NCI-H146 (cell line): ENCODE measurements at regions not wholly inside any gene's neighbourhood (a gene's known extent, or its start where the extent isn't known, plus 50 kb on each side); places are given as distances from the start of the nearest gene placed in this dataset.
"Not testable (repeated sequence)": the region's sequence is repeated elsewhere in the genome, so short reads cannot be mapped to it uniquely, and the experiment has no call there.

Experiments used
- DNase-seq: peaks from one replicate; lab custom pipeline; 2025; lab: John Stamatoyannopoulos, UW

GRCh38 chr2:144125751-144126150, 394.2 kb downstream of the ZEB2 start:
- no peak for DNase-seq

- no peak for DNase-seq
Observed at GRCh38 chr2:144124882-144125281, 395.0 kb downstream of the ZEB2 start.

GRCh38 chr2:144120487-144120886, 399.4 kb downstream of the ZEB2 start:
- DNase-seq: no peak

GRCh38 chr2:144117086-144117485, 402.8 kb downstream of the ZEB2 start:
- no peak for DNase-seq

- no peak for DNase-seq
Observed at GRCh38 chr2:144115739-144116291, 404.1 kb downstream of the ZEB2 start.

GRCh38 chr2:144114760-144115159, 405.2 kb downstream of the ZEB2 start:
- no peak for DNase-seq

GRCh38 chr2:144111437-144111836, 408.5 kb downstream of the ZEB2 start:
- DNase-seq: no peak

- DNase-seq: not testable (repeated sequence)
Observed at GRCh38 chr2:144106104-144106503, 413.8 kb downstream of the ZEB2 start.

- DNase-seq: no peak
Observed at GRCh38 chr2:144102386-144102785, 417.5 kb downstream of the ZEB2 start.

GRCh38 chr2:144099780-144100377, 420.0 kb downstream of the ZEB2 start:
- no peak for DNase-seq

GRCh38 chr2:144099340-144099739, 420.6 kb downstream of the ZEB2 start:
- no peak for DNase-seq

GRCh38 chr2:144097440-144098225, 422.3 kb downstream of the ZEB2 start:
- DNase-seq: no peak

- no peak for DNase-seq
Observed at GRCh38 chr2:144096531-144096930, 423.4 kb downstream of the ZEB2 start.

- DNase-seq: no peak
Observed at GRCh38 chr2:144094408-144095151, 425.3 kb downstream of the ZEB2 start.

- DNase-seq: no peak
Observed at GRCh38 chr2:144091622-144092021, 428.3 kb downstream of the ZEB2 start.

GRCh38 chr2:144088863-144089262, 431.1 kb downstream of the ZEB2 start:
- no peak for DNase-seq

- no peak for DNase-seq
Observed at GRCh38 chr2:144086965-144087364, 433.0 kb downstream of the ZEB2 start.

- no peak for DNase-seq
Observed at GRCh38 chr2:144085016-144085415, 434.9 kb downstream of the ZEB2 start.

- no peak for DNase-seq
Observed at GRCh38 chr2:144084114-144084661, 435.7 kb downstream of the ZEB2 start.

GRCh38 chr2:144083211-144083610, 436.7 kb downstream of the ZEB2 start:
- no peak for DNase-seq

- no peak for DNase-seq
Observed at GRCh38 chr2:144082777-144083176, 437.1 kb downstream of the ZEB2 start.

GRCh38 chr2:144082327-144082726, 437.6 kb downstream of the ZEB2 start:
- DNase-seq: no peak
